SKM-1 (cell line): ENCODE measurements at regions not wholly inside any gene's neighbourhood (a gene's known extent, or its start where the extent isn't known, plus 50 kb on each side); places are given as distances from the start of the nearest gene placed in this dataset.
"Not testable (repeated sequence)": the region's sequence is repeated elsewhere in the genome, so short reads cannot be mapped to it uniquely, and the experiment has no call there.

Experiments
- DNase-seq: peaks from one replicate; lab custom pipeline; 2025; ENCODE audit not compliant: unreplicated experiment; lab: John Stamatoyannopoulos, UW

DNA sequence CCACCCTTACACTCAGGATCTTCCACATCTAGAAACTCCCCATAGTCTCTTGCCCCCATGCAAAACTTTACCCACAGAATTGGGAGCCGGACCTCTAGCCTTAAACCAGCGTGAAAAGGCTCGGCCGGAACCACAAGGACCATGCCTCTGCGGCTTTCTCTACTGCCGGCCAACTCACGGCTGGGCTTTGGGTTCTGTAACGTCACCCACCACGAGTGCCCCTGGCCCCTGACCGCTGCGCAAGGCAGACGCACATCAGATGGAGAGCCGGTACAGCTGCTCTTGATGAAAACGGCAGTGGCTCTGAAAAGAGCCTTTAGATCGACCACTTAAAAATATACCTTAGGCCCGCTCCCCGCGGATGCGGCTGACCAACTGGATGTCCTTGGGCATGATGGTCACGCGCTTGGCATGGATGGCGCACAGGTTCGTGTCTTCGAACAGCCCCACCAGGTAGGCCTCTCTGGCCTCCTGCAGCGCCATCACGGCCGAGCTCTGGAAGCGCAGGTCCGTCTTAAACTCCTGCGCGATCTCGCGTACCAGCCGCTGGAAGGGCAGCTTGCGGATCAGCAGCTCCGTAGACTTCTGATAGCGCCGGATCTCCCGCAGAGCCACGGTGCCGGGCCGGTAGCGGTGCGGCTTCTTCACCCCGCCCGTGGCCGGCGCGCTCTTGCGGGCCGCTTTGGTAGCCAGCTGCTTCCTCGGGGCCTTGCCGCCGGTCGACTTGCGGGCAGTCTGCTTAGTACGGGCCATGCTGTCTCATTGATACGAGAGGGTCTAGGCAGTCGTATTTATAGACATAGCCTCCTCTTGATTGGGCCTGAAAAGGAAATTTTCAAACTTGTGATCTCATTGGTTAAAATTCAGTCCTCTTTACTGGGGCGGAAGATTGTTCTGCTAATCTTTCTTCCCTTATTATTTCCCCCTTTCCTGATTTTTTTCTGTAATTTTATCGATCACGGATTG, 66.3 kb downstream of the FAM72C start:
- DNase-seq, result not testable (repeated sequence)

DNA sequence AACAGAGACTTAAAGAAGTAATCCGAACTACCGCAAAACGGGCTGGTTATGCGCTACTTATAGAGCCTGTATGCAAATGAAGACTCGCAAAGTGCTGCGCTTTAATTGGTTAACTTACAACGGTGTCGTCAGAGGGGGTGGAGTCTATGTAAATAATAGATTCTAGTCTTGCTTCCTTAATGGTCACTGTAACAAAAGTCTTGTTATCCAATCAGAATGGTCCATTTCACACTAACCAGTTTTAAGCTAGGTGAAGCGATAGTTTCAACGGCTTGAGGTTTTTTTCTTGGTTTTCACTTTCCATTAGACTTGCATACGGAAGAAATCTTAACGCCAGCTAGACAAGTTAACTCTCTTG, 67.2 kb downstream of the FAM72C start:
- not testable (repeated sequence) for DNase-seq

DNA sequence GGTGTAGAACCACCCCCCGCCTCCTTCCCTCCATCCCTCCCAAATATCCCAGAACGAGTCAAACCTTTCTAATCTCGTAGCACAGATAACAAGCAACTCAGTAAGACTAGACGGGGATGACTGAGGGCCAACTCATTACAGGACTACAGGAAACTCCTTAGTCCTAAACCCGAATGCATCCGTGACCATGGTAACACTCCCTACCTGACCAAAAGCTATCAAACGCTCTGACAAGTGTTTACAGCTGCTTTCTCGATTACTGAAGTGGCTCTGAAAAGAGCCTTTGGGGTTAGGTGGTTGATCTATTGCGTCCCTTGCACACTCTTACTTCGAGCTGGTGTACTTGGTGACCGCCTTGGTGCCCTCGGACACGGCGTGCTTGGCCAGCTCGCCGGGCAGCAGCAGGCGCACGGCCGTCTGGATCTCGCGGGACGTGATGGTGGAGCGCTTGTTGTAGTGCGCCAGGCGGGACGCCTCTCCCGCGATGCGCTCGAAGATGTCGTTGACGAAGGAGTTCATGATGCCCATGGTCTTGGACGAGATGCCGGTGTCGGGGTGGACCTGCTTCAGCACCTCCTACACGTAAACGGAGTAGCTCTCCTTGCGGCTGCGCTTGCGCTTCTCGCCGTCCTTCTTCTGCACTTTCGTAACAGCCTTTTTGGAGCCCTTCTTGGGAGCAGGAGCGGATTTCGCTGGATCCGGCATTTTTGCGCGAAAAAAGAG, 67.7 kb downstream of the FAM72C start:
- not testable (repeated sequence) for DNase-seq

DNA sequence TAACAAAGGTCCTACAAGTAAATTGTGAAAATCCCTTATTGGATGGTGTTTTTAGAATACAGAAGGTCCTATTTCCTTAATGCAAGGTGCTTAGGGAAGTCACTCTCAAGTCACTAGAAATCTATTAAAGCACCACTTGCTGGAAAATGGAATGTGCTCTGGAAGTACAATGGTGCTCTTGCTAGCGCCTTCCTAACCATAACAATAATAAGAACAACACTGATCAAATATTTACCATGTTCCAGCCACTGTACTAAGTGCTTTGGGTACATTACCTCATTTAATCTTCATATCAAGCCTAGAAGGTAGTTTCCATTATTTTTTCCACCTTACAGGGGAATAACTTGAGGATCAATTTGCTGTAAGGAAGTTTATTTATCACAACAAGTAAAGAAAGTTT, 75.4 kb downstream of the FAM72C start:
- DNase-seq, result not testable (repeated sequence)

DNA sequence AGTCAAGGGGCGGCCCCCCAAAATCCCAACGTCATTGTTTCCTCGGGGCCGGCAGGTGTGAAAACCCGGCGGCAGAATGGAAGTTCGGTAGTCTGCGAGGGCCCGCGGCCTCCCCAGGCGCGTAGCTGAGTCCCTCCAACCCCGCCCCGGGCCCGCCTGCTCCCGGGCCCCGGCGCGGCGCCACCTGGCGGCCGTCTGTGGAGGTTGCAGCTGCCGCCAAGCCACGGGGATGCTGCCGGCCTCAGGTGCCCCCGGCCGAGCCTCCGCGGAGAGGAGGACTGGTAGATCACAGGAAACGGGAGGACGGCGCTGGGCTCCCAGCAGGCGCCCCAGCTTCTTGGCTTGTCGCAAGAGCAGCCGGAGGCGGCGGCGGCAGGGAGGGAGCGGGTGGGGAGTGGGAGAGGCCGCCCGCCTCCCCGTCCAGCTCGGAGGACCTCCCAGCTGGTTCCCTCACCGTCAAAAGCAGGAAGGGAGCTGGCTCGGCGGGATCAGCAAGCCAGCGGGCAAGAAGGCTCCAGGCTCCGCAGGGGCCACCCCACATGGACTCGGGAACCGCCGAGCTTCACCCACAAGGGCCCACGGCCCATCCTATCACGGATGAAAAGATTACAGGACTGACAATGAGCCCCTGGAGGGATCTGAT, 86.7 kb downstream of the FAM72C start:
- DNase-seq, result not testable (repeated sequence)

DNA sequence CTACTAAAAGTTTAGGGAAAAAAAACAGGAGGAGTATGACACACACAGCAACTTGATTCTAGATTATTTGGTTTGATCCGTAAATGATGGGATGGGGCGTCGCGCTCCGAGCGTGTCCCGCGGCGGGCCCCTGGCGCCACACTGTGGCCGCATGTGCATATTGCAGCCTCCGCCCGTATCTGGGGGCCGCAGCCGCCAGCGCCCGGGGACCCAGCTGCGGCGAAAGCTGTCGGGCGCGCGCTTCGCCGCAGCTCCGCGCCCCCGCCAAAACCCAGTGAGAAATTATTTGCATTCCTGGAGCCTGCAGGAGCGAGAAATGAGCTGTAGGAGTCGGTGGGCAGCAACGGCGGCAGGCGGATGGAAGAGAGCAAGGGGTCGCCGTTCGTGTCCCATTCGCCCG, 87.3 kb downstream of the FAM72C start:
- DNase-seq, result not testable (repeated sequence)

DNA sequence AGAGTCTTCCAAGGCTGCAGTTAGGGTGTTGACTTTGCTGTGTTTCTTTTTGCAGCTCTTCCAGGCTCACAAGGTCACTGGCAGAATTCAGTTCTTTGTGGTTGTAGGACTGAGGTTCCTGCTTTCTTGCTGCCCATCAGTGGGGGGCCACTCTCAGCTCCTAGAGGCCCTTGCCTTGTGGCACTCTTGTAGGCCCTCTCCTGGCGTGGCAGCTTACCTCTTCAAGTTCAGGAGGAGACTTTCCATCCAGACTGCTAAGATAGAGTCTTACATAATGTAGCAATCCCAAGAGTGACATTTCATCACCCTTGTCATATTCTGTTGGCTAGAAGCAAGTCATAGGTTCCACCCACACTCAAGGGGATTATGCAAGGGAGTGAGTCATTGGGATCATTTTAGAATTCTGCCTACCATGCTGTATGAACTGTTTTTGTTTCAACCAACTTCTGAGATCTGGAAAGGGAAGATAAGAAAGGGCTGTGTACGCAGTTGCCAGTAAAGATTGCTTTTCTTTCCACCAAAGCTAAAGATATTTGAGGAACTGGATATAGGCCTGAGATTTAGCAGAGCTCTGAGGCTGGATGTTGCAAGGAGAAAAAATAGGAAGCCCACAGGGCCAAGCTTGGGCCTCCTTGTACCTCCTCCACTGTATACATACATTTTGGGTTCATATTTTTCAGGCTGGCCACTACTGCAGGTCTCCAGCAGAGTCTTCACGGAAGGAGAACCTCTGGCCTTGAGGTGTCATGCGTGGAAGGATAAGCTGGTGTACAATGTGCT, 91.8 kb downstream of the FAM72C start:
- DNase-seq, result not testable (repeated sequence)

DNA sequence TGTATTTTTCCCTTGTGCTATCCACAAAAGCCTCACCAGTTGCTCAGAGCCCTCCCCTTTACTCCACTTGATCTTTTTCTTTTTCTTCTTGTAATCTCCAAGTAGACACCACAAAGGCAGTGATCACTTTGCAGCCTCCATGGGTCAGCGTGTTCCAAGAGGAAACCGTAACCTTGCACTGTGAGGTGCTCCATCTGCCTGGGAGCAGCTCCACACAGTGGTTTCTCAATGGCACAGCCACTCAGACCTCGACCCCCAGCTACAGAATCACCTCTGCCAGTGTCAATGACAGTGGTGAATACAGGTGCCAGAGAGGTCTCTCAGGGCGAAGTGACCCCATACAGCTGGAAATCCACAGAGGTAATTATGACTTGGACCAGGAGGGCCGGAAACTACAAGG, 95.8 kb downstream of the FAM72C start:
- DNase-seq, result not testable (repeated sequence)

DNA sequence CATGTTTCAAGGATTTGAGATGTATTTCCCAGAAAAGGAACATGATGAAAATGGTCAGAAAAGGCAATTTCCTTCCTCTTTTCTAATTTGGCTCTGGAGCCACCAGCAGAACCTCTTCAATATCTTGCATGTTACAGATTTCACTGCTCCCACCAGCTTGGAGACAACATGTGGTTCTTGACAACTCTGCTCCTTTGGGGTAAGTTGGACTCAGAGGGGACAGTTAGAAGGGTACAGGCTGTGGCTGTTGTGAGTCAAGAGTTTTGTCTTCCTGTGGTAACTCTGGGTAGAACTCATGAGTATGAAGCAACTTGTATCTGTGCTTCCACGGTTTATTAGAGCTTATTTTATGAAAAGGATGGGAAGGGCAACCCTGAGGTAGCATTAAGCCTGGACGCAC, 97.2 kb downstream of the FAM72C start:
- DNase-seq, result not testable (repeated sequence)

DNA sequence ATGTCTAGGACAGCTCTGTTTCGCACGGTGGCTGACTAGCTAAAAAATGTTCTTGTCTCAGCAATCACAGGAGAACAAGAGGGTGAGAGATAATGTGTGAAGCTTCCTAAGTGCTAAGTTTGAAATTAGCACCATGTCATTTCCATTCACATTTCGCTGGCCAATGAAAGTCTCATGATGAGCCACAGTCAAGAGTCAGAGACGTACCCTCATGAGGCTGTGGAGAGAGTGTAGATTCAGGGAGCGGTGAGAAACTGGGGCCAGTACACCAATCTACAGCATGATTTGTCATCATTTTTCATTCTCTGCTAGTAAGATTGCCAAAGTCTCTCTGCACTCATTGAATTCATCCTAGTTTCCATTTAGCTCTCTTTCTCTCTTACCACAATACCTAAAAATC, 98.1 kb downstream of the FAM72C start:
- DNase-seq, result not testable (repeated sequence)

DNA sequence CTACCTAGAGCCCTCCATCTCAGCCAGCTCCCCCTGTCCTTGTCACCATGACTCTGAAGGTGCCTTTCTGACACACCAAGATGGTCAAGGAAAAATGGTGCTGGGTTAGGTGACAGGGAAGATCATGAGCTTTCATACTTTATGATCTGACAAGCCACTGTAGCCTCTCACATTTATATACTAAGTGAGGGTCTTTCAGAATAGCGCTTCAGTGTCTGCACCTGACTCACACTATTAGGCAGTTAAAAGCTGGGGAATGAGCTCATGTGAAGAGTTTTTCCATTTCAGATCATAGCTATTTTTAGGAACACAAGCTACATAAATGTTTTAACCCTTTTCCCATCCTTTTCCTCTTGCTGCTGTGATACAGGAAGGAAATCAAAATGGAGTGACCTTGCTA, 101.4 kb downstream of the FAM72C start:
- not testable (repeated sequence) for DNase-seq

DNA sequence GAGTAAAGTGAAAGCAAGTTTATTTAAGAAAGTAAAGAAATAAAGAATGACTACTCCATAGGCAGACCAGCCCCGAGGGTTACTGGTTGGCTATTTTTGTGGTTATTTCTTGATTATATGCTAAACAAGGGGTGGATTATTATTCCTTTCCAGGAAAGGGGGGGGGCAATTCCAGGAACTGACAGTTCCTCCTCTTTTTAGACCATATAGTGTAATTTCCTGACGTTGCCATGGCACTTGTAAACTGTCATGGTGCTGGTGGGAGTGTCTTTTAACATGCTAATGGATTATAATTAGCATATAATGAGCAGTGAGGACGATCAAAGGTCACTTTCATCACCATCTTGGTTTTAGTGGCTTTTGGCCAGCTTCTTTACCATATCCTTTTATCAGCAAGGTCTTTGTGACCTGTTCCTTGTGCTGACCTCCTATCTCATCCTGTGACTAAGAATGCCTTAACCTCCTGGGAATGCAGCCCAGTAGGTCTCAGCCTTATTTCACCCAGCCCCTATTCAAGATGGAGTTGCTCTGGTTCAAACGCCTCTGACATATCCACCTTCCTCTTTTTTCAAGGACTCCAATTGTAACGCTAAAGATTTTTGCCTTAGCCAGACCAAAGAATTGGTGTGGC, 104.1 kb downstream of the FAM72C start:
- not testable (repeated sequence) for DNase-seq

DNA sequence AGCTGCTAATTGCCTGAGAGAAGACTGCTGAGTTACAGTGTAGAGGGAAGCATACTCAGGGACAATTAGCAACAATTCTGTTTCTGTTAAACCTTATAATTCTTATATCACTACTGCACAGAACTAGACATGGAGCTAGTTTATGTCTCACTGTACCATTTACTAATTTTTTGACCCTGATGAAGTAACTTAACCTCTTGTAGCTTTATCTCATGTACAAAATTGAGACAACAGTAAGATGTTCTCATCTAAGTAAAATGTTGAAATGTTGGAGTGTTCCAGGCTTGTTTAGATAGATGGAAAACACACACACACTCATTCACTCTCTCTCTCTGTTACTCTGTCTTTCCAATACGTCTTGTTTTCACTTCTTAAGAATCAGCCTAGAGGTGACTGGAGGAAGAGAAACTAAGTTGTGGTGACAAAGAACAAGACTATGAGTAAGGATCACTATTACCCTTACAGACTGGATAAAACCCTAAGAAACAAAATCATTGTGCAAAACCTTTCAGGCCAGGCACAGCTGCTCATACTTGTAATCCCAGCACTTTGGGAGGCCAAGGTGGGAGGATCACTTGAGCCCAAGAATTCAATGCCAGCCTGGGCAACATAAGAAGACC, 107.8 kb downstream of the FAM72C start:
- not testable (repeated sequence) for DNase-seq

DNA sequence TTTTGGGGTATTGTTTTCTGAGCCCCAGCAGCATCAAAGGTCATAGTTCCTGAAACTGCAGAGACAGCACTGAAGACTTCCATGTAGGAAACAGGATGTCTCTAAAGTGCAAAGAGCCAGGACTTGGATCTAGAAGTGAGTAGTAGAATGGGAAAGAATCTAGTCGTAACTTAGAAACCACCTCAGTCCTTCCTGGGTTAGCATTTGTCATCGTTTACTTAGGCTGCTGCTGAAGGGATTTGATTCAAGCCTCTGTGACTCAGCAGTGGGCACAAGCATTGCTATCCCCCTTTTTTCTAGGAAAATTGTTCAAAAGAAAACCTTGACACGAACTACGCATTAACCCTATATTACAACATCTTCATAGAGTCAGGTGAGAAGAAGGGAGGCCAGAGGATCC, 109.1 kb downstream of the FAM72C start:
- DNase-seq, result not testable (repeated sequence)

DNA sequence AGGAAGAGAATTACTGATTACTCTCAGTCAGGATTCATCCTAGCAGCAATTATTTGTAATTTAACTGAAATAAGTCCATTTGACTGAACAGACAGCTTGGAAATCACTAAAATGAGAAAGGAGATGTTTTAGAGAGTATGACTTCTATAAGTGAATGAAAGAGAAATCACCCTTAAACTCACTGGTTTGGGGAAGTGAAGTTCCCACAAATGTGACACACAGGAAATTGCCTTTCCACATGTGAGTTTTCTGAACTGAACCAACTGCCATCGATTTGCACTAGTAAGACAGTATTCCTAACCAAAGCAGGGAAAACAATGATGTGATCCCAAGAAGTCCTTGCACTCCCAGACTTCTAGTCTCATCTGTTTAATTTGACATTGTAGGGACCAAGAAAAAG, 110.5 kb downstream of the FAM72C start:
- DNase-seq, result not testable (repeated sequence)

DNA sequence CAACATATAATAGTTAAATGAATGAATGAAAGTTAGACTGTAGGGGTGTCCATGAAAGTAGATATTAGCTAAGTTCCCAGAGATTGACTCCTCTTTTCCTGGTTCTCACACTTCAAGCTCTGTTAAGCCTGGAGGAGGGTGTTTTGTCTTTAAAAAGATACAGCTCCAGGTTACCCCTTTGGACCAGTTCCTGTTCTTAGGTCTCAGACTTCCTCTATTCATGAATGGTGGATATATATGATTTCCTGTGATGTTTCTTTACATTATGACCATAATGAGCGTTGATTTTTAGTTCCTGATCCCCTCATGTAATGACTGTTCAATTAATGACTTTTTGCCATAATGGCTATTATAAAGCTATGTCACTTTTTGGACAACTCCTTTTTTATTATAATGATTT, 115.9 kb downstream of the FAM72C start:
- not testable (repeated sequence) for DNase-seq

DNA sequence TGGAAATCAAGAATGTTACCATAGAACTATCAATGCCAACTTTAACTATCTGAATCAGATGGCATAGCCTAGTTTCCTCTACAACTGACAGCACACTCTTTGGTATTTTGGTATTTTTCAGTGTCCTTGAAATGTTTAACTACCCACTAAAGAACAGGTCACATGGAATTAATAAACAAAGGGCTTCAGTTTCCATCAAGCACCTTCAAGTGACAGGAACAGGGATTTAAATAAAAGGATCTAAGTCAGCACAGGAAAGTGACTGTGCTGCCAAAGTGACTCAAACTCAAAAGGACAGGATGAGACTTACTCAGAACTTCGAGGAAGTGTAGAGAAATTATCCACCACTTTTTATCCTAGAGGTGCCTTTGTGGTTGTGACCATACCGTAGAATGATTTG, 117.7 kb downstream of the FAM72C start:
- not testable (repeated sequence) for DNase-seq

DNA sequence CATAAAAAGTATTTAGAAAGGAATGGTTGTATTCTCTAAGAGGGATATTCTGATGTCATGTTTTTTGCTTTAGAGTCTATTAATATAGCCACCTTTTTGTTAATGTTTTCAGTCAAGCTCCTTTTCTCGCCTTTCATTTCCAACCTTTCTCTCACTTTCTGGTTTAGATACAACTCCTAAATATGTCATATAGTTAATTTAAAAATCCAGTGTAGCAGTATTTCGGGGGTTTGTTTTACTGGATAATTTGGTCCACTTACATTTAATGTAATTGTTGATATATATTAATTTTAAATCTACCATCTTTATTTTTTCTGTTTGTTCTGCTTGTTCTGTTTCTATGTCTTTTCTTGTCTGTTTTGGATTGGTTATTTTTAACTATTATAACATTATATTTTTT, 121.1 kb downstream of the FAM72C start:
- not testable (repeated sequence) for DNase-seq

DNA sequence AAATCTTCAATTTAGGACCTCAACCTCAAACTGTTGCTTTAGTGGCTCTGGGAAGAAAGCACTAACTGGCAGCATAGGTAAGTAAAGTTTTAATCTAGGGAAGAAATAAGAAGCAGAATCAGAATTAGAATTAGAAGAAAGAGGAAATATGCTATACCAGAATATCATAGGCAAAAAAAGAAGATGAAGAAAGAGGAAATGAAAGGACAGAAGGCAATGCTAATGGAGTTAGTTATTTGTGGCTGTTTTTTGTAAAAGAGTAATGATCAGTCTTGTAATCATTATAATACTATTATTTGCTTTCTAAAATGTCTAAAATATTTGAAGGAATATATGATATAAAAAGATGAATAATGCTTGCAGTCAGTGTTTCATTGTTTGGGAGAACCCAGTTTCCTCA, 122.9 kb downstream of the FAM72C start:
- not testable (repeated sequence) for DNase-seq

DNA sequence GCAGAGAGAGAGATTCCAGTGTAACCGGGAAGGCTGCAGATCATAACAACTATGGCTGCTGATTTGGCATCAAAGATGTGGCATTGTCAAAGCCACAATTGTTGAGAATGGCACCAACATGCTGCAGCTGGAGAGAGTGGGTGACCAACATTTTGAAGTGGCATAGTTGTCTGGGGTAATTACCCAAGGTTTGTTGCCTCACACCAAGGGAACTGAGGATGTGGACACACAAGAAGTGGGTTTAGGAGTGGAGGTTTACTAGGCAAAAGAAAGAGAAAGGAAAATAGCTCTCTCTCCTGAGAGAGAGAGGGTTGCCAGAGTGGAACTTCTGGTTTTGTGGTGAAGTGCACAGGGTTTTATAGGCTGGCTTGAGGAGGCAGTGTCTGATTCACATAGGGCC, 126.6 kb downstream of the FAM72C start:
- not testable (repeated sequence) for DNase-seq
